ENCODE measurements at regions not wholly inside any gene's neighbourhood (a gene's known extent, or its start where the extent isn't known, plus 50 kb on each side); places are given as distances from the start of the nearest gene placed in this dataset.
A peak's percentile ranks its signal among the peaks of the same experiment; 100 is the strongest.
"Not testable (repeated sequence)": the region's sequence is repeated elsewhere in the genome, so short reads cannot be mapped to it uniquely, and the experiment has no call there.

DNA sequence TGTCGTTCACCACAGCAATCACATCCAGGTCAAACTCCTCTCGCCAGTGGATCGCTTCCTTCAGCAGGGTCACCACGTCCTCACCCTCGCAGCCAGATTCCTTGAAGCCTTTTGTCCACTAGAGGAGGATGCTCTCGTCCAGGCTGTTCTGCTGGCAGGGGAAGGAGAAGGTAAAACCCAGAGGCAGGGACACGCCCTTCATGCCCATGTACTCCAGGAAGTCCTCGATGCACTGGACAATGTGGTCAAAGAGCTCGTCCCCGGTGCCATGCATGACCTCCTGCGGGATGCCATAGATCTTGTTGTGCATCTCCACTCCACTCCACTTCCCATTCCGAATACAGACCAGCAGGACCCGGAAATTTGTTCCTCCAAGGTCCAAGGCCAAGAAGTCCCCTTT lies 152.4 kb downstream of the TENT5D start:
- TF ChIP-seq, protein P1, sequence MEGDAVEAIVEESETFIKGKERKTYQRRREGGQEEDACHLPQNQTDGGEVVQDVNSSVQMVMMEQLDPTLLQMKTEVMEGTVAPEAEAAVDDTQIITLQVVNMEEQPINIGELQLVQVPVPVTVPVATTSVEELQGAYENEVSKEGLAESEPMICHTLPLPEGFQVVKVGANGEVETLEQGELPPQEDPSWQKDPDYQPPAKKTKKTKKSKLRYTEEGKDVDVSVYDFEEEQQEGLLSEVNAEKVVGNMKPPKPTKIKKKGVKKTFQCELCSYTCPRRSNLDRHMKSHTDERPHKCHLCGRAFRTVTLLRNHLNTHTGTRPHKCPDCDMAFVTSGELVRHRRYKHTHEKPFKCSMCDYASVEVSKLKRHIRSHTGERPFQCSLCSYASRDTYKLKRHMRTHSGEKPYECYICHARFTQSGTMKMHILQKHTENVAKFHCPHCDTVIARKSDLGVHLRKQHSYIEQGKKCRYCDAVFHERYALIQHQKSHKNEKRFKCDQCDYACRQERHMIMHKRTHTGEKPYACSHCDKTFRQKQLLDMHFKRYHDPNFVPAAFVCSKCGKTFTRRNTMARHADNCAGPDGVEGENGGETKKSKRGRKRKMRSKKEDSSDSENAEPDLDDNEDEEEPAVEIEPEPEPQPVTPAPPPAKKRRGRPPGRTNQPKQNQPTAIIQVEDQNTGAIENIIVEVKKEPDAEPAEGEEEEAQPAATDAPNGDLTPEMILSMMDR (IDR thresholded peaks at IDR 0.05; ENCODE audit: borderline replicate concordance, insufficient read depth, low read depth, low read length), result no peak
- no peak overlapping the region for H3K4me3 ChIP-seq (ENCODE audit: low read depth, low read length)

DNA sequence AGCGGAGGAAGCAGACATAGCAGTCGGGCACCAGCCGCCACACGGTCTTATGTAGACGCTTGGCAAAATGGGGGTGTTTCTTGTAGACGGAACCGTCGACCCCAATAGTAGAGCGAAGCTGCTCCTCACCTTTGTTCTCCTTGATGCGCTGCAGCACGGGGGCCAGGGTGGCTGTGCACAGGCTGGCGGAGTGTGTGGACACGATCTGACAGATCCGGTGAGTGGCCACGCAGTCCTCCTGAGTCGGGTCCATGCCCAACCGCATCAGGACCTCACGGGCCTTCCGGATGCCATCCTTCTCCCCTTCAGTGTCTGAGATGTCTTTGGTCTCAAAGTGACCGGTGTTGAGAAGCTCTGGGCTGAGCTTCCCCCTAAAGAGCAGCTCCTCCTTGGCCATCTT lies 153.0 kb downstream of the TENT5D start:
- TF ChIP-seq, protein P1 (IDR thresholded peaks at IDR 0.05; ENCODE audit: borderline replicate concordance, insufficient read depth, low read depth, low read length), result no peak
- no peak overlapping the region for H3K4me3 ChIP-seq (ENCODE audit: low read depth, low read length)

DNA sequence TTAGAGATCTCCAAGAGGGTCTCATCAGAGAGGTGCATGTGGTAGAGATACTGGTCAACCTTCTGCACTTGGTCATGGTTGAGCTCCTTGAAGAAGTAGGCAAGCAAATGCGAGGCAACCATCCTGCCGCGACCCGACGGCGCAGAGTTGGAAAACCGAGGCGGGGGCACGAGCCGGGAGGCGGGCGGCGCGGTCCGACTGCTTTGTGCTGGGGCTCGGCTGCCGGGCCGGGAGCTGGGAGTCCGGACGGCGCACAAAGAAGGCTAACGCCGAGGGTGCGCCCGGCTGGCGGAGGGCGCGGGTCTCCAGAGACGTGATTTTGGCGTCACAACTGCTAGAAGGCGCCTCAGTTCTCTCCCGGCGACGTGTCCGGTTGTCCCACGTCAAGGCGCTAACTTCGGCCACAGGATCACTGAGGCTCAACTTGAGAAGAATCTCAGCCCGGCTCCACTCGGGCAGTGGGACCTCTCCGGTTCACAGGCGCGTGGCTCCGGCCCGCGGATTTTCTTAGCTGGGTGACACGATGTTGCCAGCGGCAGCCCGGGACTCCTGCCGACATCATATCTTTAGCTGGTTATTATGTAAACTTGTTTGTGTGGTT lies 154.3 kb downstream of the TENT5D start:
- H3K4me3 ChIP-seq (ENCODE audit: low read depth, low read length), result not testable (repeated sequence)

DNA sequence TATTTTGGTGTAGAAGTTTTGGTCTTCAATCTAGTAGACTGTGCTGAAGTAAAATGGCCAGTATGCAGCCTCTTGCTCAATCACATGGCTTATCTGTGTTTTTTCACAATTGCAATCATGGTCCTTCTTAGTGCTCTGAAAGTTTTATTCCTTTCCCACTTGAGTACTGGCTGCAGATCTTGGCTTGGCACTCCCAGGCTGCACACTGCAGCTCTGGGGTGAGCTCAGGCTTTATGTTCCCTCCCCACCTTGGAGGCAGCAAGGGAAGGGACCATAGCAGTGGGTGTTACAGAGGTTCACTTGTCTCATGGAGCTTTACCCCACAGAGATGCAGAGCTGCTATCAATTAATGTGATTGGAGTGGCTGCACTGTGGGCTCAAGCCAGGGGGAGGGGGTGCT lies 156.0 kb downstream of the TENT5D start:
- TF ChIP-seq, protein P1 (IDR thresholded peaks at IDR 0.05; ENCODE audit: borderline replicate concordance, insufficient read depth, low read depth, low read length), result no peak
- H3K4me3 ChIP-seq (ENCODE audit: low read depth, low read length), result no peak overlapping the region

DNA sequence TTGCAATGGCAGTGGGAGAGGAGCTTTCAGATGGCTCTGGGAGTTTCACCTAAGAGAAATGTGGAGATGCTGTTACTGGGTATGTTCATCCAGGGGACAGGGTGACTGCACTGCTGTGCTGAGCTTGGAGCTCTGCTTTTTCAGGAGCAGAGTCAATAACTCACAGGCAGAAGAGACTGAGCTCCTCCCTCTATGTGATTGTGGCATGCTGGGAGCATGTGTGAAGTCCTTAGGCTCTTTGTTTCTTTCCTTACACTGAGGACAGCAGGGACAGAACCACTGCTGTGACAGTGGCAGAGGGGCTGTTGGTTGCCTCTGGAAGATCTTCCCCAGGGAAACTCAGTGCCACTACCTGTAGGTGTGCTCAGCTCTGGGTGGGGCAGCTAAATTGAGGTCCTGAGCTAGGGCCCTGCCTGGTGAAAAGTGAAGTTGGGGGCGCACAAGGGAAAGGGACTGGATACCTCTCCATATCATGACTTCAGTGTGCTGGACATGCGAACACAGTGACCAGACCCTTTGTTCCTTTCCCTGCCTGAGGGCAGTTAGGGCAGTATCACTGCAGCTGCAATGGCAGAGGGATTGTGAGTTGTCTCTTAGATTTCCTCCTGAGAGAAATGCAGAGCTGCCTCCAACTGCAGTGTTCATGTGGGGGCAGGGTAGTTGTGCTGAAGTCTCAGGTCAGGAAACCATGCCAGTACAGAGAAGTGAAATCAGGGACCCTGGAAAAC lies 156.7 kb downstream of the TENT5D start:
- TF ChIP-seq, protein P1 (IDR thresholded peaks at IDR 0.05; ENCODE audit: borderline replicate concordance, insufficient read depth, low read depth, low read length), result no peak
- H3K4me3 ChIP-seq (ENCODE audit: low read depth, low read length), result no peak overlapping the region

DNA sequence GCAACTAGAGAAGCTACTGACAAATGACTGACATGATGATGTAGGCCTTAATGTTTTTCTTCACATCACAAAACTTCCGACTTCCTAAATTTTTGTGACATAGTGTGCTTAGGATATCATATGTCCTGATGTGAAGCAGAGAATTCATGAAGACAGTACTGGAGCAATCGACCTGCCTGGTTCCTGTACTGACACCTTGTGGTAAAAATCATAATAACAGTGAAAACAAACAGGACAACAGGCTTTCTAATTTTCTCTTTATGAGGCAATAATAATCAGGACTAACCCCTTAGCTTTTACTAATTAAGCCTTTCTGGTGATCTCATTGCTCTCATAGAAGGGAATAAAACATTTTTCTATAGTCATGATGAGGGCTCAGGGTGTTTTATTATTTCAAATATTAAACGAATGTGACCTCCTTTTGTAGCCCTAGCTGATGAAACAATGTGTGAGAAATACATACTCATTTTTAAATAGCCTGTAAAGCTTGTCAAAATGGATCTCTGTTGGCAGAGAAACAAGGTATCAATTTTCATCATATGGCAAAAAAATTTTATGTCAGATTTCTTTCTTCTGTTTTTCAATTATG lies 158.4 kb downstream of the TENT5D start:
- H3K4me3 ChIP-seq (ENCODE audit: low read depth, low read length), result no peak overlapping the region
- TF ChIP-seq, protein P1 (IDR thresholded peaks at IDR 0.05; ENCODE audit: borderline replicate concordance, insufficient read depth, low read depth, low read length), result peak; percentile 42; the same call in 1 of the 2 replicates

DNA sequence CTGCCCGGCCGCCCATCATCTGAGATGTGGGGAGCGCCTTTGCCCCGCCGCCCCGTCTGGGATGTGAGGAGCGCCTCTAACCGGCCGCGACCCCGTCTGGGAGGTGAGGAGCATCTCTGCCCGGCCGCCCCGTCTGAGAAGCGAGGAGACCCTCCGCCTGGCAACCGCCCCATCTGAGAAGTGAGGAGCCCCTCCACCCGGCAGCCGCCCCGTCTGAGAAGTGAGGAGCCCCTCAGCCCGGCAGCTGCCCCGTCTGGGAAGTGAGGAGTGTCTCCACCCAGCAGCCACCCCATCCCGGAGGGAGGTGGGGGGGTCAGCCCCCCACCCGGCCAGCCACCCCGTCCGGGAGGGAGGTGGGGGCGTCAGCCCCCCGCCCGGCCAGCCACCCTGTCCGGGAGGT lies 170.7 kb downstream of the TENT5D start:
- not testable (repeated sequence) for H3K4me3 ChIP-seq (ENCODE audit: low read depth, low read length)

Measured in GM12875 (cell line).